ENCODE measurements at regions not wholly inside any gene's neighbourhood (a gene's known extent, or its start where the extent isn't known, plus 50 kb on each side); places are given as distances from the start of the nearest gene placed in this dataset.
A peak's percentile ranks its signal among the peaks of the same experiment; 100 is the strongest.
"Not testable (repeated sequence)": the region's sequence is repeated elsewhere in the genome, so short reads cannot be mapped to it uniquely, and the experiment has no call there.

DNA sequence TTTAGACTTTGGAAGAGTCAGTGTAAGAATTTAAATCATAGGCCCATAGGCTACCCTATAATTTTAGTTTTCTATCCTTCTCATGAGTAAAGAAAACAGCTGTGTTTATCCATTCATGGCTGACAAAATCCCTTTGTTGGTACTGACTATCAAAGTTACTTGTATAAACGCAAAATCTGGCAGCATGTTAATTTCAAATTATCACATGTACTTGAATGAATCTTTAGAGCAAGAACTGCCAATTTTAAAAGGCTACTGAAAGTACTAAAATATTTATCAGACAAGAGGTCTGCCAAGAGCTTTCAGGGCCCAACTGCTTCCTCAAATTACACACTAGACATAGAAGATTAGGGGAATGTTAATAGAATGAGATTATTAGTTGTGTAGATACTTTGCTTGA lies 66.6 kb downstream of the MYL12B start:
- DNase-seq = no peak

DNA sequence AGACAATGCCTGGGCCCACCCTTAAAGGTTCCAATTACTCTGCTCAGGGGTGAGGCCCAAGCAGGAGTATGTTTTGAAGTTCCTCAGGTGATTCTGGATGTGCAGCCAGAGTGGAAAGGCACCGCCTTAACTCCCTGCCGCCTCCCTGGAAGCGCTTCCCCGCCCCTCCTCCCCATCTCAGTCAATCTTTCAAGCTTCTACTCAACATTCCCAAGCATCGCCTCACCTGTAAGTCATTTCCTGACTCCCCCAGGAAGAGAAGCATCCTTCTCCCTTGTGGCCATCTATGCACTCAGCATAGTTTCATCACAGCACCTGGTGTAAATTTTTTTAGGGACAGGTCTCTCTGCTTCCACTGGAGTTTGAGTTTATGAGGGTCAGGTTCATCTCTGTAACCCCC lies 67.5 kb downstream of the MYL12B start:
- DNase-seq = no peak

DNA sequence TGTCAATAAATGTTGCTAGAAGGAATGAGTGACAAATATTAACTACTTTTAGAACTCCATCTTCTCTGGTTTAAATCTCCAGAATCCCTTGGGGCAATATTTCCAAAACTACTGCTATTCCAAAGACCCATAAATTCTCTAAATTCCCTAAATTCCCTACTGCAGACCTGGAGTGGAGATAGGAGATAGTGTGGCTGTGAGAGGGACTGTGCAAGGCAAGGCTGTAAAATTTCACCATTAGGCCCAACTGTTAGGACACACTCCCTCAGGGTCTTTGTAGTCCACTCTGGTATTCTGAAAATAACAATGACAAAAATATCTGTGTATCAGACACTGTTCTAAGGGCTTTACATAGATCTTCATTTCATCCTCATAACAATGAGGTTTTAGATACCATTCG lies 67.9 kb downstream of the MYL12B start:
- no peak for DNase-seq

DNA sequence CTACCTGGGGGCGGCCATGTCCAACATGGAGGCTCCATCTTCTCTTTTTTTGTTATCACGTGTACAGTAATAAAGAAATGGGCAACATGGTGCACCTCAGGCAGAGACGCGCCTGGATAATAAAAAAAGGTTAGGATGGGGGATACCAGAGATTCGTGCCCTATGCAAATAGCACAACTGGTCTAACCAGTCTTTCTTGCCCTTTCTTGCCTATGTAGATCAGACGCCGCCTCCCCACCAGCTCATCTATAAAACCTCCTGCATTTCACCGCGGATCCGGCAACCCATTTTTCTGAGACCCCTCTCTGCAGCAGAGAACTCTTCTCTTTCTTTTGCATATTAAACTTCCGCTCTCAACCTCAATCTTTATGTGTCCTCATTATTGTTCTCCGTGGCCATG lies 68.7 kb downstream of the MYL12B start:
- DNase-seq = no peak

DNA sequence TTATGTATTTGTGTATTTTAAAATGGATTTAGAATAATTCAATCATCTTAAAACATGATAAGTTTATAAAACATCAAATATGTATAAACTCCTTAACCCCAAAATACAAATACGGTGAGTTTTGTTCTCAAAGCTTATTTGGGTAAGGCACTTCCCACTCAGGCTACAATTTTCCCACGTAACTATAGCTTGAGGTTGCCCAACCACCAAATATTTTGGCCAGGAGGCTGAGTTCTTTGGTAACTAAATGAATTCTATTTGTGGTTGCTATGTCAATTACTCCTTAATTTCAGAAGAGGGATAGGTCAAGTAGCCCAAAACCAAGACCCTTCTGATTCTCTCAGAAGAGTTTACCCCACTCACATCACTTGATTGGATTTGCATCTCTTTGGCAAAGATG lies 70.4 kb downstream of the MYL12B start:
- no peak for DNase-seq

DNA sequence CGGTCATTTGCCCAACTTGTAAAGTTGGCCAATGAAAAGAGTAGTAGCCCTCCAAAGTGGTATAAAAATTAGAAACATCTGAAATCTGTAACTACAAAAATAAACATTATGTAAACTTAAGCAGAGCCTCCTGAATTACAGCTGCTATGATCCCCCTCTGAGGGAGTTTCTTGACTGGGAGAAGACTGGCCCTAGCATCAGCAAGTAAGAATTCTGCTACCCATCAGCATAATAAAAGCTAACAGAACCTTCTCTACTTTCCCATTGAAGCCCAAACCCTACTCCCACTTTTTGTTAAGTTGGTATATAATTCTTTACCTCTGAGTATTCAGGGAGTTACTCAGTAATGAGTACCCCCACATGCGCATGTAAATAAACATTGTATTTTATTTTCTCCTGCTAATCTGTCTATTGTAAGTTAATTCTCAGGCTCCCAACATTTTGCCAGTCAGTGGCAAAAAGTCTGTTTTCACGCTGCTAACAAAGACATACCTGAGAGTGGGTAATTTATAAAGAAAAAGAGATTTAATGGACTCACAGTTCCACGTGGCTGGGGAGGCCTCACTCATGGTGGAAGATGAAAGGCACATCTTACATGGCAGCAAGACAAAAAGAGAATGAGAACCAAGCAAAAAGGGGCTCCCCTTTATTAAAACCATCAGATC lies 71.3 kb downstream of the MYL12B start:
- no peak for DNase-seq

DNA sequence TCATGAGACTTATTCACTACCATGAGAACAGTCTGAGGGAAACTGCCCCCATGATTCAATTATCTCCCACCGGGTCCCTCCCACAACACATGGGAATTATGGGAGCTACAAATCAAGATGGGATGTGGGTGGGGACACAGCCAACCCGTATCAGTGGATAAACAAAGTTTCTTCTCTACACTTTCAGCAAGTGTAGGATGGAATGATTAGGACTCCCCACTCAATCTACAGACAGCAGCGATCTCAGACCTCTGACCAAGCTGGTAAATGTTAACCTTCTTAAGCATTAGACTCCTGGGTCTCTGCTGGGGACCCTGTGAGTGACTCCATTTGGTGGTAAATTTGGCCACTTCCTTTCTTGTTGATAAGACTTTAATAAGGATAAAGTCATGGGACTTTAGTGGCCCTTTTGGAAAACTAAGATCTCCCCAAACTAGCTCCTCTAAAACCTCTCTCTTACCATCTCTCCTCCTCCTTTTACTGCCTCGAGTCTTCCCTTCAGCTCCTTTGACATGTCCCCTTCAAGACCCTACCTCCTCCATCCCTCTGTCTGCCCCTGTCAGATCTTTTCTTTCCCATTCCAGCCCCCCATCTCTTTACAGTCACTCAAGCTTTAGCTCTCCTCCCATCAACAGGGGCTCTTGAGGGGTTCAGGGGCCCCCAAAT lies 71.9 kb downstream of the MYL12B start:
- DNase-seq = no peak

DNA sequence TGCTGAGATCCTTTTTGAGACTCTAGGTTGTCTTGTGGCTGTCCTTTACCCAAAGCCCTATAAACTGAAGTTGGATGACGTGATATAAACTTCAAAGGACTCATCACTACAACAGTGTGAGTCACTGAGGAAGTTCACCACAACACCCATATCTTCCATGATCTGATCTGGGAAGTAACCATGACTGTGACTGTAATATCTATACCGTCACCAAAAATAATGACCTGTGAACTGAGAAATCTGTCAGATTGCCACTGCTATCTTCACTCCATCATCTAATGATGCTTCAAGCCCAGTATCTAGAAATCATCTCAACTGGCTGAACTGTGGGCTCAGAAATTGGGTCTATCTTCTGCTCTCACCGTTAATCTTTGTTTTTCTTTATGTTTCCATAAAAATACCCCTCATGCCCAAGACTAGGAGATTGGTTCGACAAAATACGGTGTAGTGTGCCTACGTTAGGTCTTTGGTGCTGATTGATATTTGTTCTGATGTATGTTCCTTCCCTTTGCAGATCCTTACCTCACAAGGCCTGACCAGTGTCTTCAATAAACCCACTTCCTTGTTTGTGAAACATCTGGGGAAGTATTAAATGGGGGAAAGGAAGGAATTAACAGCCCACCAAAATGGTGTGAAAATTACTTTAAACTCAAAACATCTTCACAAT lies 78.2 kb downstream of the MYL12B start:
- no peak for DNase-seq

DNA sequence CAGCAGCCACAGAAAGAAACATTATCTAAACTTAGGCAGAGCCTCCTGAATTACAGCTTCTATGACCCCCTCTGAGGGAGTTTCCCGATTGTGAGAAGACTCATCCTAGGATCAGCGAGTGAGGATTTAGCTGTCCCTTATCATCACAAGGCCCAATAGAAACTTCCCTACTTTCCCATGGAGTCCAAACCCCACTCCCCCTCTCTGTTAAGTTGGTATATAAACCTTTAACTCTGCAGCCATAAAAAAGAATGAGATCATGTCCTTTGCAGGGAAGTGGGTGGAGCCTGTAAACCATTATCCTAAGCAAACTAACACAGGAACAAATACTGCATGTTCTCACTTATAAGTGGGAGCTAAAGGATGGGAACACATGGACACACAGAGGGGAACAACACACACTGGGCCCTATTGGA lies 78.8 kb downstream of the MYL12B start:
- peak; percentile 14 for DNase-seq

DNA sequence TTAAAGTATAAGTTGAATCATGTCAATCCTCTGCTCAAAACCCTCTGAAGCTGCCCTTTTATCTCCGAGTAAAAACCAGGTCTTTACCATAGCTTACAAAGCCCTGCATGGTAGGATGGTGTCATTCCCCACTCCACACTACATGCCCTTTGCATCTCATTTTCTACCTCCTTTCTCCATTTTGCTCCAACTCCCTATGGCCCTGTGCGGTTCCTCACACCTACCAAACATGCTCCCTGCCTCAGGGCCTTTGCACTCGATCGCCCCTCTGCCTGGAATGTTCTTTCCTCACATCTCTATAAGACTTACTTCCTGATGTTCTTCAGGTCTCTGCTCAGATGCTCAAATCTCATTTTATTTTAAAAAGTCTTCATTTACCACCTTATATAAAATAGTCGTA lies 80.7 kb downstream of the MYL12B start:
- no peak for DNase-seq

DNA sequence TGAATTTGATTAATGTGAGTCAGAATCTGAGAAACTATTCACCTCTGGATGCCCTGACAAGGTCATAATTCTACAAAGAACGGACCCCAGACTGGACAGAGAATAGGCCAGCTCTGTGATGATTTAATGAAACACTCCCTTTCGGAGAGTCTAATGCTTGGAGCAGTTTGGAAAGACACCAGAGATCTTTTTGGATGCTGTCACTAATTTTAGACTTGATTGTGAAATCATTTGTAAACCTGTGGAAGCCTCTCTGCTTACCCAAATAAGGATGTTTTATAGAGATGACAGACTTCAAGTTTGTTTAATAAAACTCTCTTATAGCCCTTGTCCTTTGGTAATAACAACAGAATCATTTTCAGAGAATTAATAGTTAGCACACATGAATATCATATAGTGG lies 83.5 kb downstream of the MYL12B start:
- DNase-seq = no peak

DNA sequence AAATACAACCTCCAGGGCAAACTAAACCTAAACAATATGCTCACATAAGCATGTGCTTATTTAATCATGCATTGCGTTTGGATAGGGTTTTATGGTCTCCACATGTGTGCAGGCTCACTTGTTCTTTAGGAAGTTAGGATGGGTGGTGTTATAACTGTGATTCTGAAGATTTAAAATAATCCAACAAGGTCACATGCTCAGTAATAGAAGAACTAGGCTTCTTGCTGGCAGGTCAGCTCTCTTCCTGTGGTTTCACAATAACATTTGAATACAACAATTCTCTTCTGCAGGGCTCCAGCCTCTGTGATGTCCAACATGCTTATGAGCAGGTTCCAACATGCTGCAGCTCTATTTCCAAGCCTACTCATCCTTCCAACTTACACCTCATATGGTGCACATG lies 84.0 kb downstream of the MYL12B start:
- no peak for DNase-seq

DNA sequence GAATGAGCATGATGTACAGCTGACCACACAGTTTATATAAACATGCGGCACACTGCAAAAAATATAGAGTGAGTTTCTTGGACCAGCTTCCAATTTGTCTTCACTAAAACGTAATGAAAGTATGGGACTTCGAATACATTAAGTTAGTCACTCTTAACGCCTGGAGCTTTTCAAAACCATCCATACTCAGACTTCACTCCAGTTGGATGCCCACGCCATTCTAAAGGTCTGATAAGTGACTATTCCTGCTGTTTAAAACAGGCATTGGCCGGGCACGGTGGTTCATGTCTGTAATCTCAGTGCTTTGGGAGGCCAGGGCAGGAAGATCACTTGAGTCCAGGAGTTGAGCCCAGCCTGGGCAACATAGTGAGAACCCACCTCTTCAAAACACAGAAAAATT lies 84.6 kb downstream of the MYL12B start:
- DNase-seq = no peak

DNA sequence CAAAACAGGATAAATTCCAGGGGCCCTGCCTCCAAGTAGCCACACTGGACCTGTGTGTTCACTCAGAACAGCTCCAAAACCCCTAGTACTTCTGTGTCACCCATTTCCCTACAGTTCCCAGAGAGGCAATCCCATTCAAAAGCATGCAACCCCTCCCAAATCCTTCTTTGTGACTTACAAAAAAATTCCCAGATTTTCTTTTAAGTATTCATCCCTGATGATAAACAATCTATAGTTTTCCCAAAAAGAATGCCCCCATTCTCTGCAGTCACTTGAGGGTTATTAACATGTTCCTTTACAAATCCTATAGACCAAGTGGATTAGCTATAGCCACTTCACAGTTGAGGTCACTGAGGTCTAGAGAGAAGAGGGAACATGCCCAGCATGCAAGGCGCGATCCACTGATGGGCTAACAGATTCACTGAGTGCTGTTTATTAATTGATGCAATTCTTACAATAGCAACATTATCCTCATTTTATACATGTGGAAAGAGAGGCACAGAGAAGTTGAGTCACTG lies 85.4 kb downstream of the MYL12B start:
- DNase-seq = no peak

DNA sequence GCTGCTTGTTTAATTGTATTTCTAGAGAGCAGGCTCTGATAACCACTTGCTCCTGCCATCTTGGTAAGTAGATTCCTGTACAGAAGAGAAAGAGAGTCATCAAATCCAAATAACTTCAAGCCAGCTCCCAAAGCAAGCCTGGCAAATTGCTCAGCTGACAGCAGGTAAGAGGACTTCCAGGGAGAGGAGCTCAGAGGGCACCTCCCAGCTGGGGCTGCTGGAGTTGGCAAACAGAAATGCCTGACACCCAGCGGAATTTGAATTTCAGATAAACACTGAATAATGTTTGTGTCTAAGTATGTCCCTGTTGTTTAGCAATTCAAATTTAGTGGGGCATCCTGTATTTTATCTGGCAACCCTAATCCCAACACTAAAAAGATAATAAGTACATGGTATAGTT lies 86.2 kb downstream of the MYL12B start:
- DNase-seq = no peak

DNA sequence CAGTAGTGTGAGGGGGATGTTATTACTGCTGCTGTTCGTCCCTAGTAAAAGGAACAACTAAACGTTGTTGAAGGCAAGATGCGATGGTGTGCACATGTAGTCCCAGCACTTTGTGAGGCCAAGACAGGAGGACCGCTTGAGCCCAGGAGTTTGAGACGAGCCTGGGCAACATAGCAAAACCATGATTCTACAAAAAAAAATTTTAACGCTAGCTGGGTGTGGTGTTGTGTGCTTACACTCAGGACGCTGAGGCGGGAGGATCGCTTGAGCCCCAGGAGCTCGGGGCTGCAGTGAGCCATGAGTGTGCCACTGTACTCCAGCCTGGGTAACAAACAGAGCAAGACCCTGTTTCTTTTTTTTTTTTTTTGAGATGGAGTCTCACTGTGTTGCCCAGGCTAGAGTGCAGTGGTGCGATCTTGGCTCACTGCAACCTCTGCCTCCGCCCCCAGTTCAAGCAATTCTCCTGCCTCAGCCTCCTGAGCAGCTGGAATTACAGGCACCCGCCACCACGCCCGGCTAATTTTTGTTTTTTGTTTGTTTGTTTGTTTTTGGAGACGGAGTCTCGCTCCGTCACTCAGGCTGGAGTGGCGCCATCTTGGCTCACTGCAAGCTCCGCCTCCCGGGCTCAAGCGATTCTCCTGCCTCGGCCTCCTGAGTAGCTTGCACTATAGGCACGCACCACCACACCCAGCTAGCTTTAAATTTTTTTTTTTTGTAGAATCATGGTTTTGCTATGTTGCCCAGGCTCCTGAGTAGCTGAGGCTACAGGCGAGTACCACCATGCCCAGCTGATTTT lies 87.3 kb downstream of the MYL12B start:
- not testable (repeated sequence) for DNase-seq

DNA sequence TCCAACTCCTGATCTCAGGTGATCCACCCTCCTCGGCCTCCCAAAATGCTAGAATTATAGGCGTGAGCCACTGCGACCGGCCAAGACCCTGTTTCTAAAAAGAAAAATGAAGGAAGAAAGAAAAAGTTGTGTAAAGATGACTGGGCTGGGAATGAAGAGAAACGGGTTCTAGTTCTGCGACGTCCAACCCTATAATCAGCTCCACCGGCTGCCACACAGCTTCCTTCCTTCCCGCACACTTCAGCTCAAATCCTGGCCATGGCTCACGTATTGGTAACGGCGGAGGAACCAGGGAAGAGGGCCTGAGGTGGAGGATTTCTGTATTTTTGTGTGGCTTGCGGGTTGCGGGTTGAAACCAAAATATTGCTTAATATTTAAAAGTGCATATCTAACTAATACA lies 88.1 kb downstream of the MYL12B start:
- DNase-seq = no peak

DNA sequence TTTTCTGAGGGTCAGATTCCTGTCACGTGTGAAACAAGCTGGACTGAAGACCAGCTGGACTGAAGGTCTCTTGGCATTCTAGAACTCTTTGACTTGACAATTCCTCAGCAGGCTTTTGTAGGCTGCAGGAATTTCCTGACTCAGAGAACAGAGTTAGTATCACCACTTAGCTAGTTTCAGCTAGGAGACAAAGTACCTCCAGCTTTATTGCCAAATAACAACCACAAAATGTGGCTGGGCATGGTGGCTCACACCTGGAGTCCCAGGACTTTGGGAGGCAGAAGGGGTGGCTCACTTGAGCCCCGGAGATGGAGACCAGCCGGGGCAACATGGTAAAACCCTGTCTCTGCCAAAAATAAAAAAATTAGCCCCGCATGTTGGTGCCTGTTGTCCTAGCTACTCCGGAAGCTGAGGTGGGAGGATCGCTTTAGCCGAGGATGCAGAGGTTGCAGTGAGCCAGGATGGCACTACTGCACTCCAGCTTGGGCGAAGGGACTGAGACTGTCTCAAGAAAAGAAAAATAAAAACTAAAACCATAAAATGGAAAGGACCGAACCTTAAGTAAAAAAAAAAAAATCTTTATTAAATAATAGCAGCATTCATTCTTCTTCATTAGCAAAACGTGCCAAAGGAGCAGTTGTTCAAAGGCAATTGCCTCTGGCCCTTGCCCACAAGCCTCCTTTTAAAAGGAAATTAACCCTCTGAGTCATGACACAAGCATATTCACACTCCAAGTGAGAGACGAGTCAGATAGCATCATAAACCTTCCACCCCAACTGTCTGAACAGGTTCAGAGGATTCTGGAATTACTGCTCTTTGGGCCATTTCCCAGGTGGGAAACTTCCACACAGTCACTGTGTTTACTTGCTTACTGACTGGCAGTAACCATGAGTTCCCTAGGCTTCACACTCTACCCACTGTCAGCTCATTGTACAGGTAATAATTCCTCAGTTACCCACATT lies 88.9 kb downstream of the MYL12B start:
- no peak for DNase-seq

DNA sequence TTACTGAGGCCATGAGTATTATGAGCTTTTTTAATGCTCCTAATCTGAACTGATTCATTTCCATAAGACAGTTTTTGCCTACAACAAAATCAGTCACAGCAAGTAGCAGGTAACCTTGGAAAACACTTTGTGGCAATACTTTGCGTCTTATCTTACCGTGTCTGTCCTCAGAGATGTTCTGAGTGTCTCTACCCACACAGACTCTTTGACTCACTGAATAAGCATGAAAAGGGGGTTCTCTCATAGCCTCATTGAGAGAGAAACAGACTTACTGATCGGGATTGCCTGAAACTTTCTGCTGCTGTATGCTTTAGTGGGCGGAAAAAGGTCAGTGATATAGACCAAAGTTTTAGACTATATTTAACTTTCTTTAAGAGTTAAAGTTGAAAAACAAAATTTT lies 92.6 kb downstream of the MYL12B start:
- no peak for DNase-seq

DNA sequence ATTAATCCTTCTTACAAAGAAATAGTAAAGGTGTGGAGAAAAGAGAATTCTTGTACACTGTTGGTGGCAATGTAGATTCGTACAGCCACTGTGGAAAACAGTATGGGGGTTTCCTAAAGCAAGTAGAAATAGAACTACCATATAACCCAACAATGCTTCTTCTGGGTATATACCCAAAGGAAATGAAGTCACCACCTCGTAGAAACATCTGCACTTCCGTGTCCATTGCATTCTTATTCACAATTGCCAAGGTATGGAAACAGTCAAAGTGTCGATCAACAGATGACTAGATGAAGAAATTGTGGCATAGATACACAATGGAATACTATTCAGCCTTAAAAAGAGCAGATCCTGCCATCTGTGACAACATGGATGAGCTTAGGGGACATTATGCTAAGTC lies 93.4 kb upstream of the TGIF1 start:
- DNase-seq = no peak

DNA sequence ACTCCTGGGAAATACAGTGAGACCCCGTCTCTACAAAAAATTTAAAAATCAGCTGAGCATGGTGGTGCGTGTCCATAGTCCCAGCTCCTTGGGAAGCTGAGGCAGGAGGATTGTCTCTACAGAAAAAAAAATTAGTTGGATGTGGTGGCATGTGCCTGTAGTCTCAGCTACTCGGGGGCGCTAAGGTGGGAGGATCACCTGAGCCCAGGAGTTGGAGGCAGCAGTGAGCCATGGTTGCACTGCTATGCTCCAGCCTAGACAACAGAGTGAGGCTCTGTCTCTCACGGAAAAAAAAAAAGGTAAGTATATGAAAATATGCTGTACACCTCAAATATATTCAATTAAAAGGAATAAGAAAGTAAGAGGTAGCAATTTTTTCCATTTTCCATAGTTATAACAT lies 92.5 kb upstream of the TGIF1 start:
- DNase-seq = no peak

DNA sequence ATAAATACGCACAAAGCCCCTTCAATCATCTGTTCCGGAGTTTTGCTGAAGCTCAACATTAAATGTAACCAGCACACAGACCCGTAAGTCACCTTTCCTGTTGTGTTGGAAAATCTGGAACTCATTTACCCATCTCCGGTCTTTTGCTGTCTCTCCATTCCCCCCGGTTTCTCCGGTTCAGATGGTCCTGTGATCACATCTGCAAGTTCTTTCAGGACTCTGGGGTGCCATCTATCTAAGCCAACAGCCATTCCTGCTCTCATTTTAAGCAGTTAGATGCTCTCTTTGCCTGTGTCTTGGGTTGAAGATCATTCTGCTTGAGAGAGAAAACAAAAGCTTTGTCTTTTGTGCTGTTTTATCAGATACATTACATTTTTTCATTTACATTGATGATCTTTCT lies 91.7 kb upstream of the TGIF1 start:
- no peak for DNase-seq
